Left lung (tissue), 4 donors: ENCODE measurements at regions not wholly inside any gene's neighbourhood (a gene's known extent, or its start where the extent isn't known, plus 50 kb on each side); places are given as distances from the start of the nearest gene placed in this dataset.

Experiments
- ATAC-seq: fragments of 200-7000 bp; cut with Tn5 transposase; one replicate; pipeline ENCODE4 v1.9.1; 2020; ENCODE audit warnings: moderate library complexity
- DNase-seq, 4 donors: peaks; one replicate each; pipeline ENCODE4 v3.0.0-alpha.2; 2013 to 2020
- H3K27ac ChIP-seq, 2 donors: fragments of 200-600 bp; sonication (generic) in 1 of 2; one replicate each; pipeline versions ENCODE4 v1.5.0 to v1.8.0; 2020 to 2021
- H3K27me3 ChIP-seq, 2 donors: fragments of 200-600 bp; sonication (generic) in 1 of 2; one replicate each; pipeline versions ENCODE4 v1.5.0 to v1.8.0; 2020 to 2021
- H3K36me3 ChIP-seq, 2 donors: fragments of 200-600 bp; sonication (generic) in 1 of 2; one replicate each; pipeline versions ENCODE4 v1.5.0 to v1.8.0; 2020 to 2021
- H3K4me1 ChIP-seq, 2 donors: fragments of 200-600 bp; one replicate each; pipeline ENCODE4 v1.8.0; 2021
- H3K4me3 ChIP-seq, 2 donors: fragments of 200-600 bp; sonication (generic) in 1 of 2; one replicate each; pipeline versions ENCODE4 v1.5.0 to v1.8.0; 2020 to 2021; ENCODE audit warnings: mild to moderate bottlenecking in 1 of 2
- H3K9me3 ChIP-seq, 2 donors: fragments of 200-600 bp; sonication (generic) in 1 of 2; one replicate each; pipeline versions ENCODE4 v1.5.0 to v1.8.0; 2020 to 2021
- intact Hi-C, 2 donors: fragments of 100-400 bp; cut with DNase I; formaldehyde crosslinking; loops; one replicate each; pipeline versions ENCODE4 v1.11.2 to v1.14.2; 2022
- TF ChIP-seq, protein P1 (sequence below), 2 donors: fragments of 200-600 bp; sonication (generic) in 1 of 2; IDR thresholded peaks; one replicate each; pipeline versions ENCODE4 v1.5.0 to v1.8.0; 2021; ENCODE audit warnings: antibody characterized with exemption in 2 of 2
- donor health status: DM: no; HTN: yes; CAD: no.
- donor health status: DM: no; HTN: no; CAD: no.

DNA sequence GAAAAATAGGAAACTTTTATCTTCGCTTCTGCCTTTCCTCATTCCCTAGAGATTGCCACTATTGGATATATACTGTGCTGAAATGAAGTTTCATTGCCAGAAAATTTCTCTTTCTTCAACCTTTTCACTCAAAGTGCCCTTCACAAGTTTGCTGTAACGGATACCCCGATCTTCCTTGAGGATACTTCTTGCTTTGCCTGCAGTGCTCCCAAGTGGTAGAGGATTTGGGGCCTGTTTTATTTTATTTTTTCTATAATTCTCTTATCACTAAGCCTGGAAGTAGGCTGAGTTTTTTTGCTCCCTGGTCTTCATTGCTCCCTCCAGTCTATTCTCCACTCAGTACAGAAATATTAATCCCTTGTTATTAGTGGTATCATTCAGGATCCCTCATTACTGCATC, 481.4 kb upstream of the CDH18 start:
- Histone ChIP-seq H3K27me3 (no peaks in the 10 kb centered on the region), H3K4me1 (no peaks in the 10 kb centered on the region), H3K9me3 (no peaks in the 10 kb centered on the region), H3K36me3 (no peaks in the 10 kb centered on the region), H3K27ac (no peak overlapping the region), H3K4me3 (no peak overlapping the region)
- intact Hi-C loops = no loop called here
- DNase-seq (no peak), ATAC-seq (no peak)
- TF ChIP-seq, protein P1, sequence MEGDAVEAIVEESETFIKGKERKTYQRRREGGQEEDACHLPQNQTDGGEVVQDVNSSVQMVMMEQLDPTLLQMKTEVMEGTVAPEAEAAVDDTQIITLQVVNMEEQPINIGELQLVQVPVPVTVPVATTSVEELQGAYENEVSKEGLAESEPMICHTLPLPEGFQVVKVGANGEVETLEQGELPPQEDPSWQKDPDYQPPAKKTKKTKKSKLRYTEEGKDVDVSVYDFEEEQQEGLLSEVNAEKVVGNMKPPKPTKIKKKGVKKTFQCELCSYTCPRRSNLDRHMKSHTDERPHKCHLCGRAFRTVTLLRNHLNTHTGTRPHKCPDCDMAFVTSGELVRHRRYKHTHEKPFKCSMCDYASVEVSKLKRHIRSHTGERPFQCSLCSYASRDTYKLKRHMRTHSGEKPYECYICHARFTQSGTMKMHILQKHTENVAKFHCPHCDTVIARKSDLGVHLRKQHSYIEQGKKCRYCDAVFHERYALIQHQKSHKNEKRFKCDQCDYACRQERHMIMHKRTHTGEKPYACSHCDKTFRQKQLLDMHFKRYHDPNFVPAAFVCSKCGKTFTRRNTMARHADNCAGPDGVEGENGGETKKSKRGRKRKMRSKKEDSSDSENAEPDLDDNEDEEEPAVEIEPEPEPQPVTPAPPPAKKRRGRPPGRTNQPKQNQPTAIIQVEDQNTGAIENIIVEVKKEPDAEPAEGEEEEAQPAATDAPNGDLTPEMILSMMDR (IDR thresholded peaks at IDR 0.05) = no peak

DNA sequence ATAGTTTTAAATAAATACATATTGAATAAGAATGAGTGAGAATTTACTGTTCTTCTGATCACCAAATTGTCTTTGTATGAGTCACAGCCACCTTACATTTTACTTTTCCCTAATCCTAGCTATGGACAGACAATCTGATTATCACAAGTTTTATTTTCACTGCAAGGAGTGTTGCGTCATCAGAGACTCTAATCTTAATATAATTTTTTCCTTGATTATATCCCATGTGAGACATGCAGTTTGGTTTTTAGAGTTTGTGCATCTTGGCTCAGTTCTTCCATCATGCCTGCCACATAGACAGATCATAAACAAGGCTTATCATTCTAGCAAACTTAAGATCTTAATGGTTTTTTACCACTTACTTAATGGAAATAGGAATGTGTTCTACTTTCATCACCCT, 478.5 kb upstream of the CDH18 start:
- Histone ChIP-seq H3K36me3 (no peaks in the 10 kb centered on the region), H3K4me3 (no peak overlapping the region), H3K4me1 (no peaks in the 10 kb centered on the region), H3K27ac (no peak overlapping the region), H3K27me3 (no peaks in the 10 kb centered on the region), H3K9me3 (no peaks in the 10 kb centered on the region)
- DNase-seq = no peak
- no peak for ATAC-seq
- TF ChIP-seq, protein P1 (IDR thresholded peaks at IDR 0.05) = no peak
- intact Hi-C loops = no loop called here

DNA sequence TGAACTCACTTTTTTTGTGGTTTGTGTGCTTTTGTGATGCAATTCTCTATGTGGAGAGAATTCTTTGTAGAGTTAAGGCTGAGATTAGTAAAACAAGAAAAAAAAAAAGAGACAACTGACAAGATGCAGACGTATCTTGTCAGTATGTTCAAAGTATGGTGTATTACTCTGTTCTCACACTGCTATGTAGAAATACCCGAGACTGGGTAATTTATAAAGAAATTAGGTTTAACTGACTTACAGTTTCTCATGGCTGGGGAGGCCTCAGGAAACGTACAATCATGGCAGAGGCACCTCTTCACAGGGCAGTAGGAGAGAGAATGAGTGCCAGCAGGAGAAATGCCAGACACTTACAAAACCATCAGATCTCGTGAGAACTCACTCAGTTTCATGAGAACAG, 475.2 kb upstream of the CDH18 start:
- H3K4me1 ChIP-seq = no peaks in the 10 kb centered on the region
- no peaks in the 10 kb centered on the region for H3K36me3 ChIP-seq
- H3K27ac ChIP-seq = no peak overlapping the region
- TF ChIP-seq, protein P1 (IDR thresholded peaks at IDR 0.05) = no peak
- H3K4me3 ChIP-seq = no peak overlapping the region
- H3K9me3 ChIP-seq = no peaks in the 10 kb centered on the region
- intact Hi-C loops = no loop called here
- ATAC-seq (no peak), DNase-seq (no peak)
- H3K27me3 ChIP-seq = no peaks in the 10 kb centered on the region

DNA sequence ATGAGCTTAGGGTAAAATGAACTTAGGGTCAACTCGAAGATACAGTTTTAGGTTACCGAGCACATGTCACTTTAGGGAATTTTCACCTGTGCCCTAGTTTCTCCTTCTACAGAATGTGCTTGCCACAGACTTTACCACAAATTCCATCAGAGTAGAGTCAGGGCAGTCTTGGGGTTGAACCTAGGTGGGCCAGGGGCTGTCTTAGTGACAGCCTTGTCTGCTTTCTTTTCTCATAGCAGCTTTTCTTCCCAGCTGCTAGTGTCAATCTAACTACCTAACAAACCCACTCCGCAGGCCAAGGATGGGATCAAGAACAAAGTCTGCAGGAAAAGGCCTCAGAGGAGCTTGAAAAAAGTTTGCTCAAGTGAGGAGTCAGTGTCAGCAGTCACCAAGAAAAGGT, 458.1 kb upstream of the CDH18 start:
- no peak overlapping the region for H3K27ac ChIP-seq
- H3K4me3 ChIP-seq = no peak overlapping the region
- no peaks in the 10 kb centered on the region for H3K27me3 ChIP-seq
- intact Hi-C loops = no loop called here
- ATAC-seq (no peak), DNase-seq (no peak)
- H3K4me1 ChIP-seq = no peaks in the 10 kb centered on the region
- no peaks in the 10 kb centered on the region for H3K36me3 ChIP-seq
- TF ChIP-seq, protein P1 (IDR thresholded peaks at IDR 0.05) = no peak
- no peaks in the 10 kb centered on the region for H3K9me3 ChIP-seq

DNA sequence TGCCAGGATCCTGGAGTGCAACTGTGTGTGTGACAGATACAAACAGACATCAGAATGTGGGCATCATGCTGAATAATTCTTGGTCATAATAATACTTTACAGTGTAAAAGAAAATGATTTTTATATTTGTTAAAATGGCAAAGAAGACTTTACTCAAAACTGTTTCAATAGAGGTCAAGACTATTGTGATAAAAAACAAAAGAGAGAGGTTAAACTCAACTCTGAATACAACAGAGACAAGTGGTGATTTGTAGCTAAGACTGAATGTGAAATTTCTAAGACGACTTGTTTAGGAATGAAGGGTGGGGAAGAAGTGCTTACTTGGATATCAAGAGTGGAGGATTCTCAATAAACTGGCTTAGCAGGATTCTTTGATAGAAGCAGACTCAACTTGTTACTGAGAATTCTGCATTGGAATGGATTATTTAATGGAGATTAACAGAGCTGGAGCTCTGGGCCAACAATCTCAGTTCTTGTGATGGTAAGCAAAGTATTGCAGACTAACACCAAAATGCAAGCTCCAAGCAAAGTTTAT, 457.4 kb upstream of the CDH18 start:
- no peaks in the 10 kb centered on the region for H3K4me1 ChIP-seq
- TF ChIP-seq, protein P1 (IDR thresholded peaks at IDR 0.05) = no peak
- ATAC-seq (no peak), DNase-seq (no peak)
- intact Hi-C loops = no loop called here
- H3K27ac ChIP-seq = no peak overlapping the region
- no peaks in the 10 kb centered on the region for H3K27me3 ChIP-seq
- H3K36me3 ChIP-seq = no peaks in the 10 kb centered on the region
- no peaks in the 10 kb centered on the region for H3K9me3 ChIP-seq
- H3K4me3 ChIP-seq = no peak overlapping the region
